Adipocyte (in vitro differentiated cells): ENCODE measurements at regions not wholly inside any gene's neighbourhood (a gene's known extent, or its start where the extent isn't known, plus 50 kb on each side); places are given as distances from the start of the nearest gene placed in this dataset.

Experiments
- DNase-seq: peaks from one replicate; pipeline ENCODE4 v3.0.0-alpha.2; 2015; ENCODE audit warnings: low read depth
- H3K27me3 ChIP-seq: replicated peaks from 2 replicates; pipeline ENCODE4 v1.7.0; 2013; ENCODE audit warnings: mild to moderate bottlenecking, low read length, moderate library complexity; ENCODE audit not compliant: control insufficient read depth, insufficient read depth
- H3K36me3 ChIP-seq: 2 replicates; pipeline ENCODE4 v1.7.0; 2013; ENCODE audit warnings: low read length, mild to moderate bottlenecking, moderate library complexity; ENCODE audit not compliant: control insufficient read depth, insufficient read depth, severe bottlenecking
- H3K4me1 ChIP-seq: 2 replicates; pipeline ENCODE4 v1.7.0; 2013; ENCODE audit warnings: mild to moderate bottlenecking, low read length, moderate library complexity; ENCODE audit not compliant: control insufficient read depth, insufficient read depth
- H3K4me3 ChIP-seq: 2 replicates; pipeline ENCODE4 v1.7.0; 2013; ENCODE audit warnings: mild to moderate bottlenecking, low read length, moderate library complexity
- H3K9ac ChIP-seq: 2 replicates; pipeline ENCODE4 v1.7.0; 2013; ENCODE audit warnings: mild to moderate bottlenecking, low read length, moderate library complexity
- H3K9me3 ChIP-seq: 2 replicates; pipeline ENCODE4 v1.7.0; 2013; ENCODE audit warnings: mild to moderate bottlenecking, low read length, moderate library complexity; ENCODE audit not compliant: control insufficient read depth

GRCh38 chr9:17894501-17895160 is 315.8 kb downstream of the SH3GL2 start:
- Histone ChIP-seq H3K9me3 (no peaks in the 10 kb centered on the region), H3K9ac (no peak overlapping the region), H3K27me3 (peaks cover 11% of the 10 kb centered on the region), H3K36me3 (no peaks in the 10 kb centered on the region), H3K4me3 (no peak overlapping the region), H3K4me1 (no peaks in the 10 kb centered on the region)
- DNase-seq, result peak; percentile 13

DNA sequence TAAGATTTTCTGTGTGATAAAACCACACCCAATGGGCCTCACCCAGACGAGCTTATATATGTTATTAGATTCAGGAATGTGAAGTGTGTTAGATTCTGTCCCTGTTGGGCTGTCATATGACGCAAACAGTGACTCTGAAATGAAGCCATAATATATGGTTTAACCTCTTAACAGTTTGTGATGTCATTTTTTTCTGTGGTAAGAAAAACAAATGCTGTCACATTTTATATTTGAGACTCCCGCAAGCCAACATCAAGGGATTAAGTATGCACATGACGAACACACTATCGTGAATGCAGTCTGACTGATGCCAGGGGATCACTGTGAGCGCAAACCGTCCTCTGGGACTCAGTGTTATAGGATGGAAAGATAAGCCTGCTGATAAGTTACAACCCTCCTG is 321.7 kb downstream of the SH3GL2 start:
- Histone ChIP-seq H3K4me1 (peaks cover under 1% of the 10 kb centered on the region), H3K27me3 (peaks cover 37% of the 10 kb centered on the region), H3K36me3 (no peaks in the 10 kb centered on the region), H3K4me3 (no peak overlapping the region), H3K9ac (no peak overlapping the region), H3K9me3 (peaks cover 9% of the 10 kb centered on the region)
- no peak for DNase-seq

DNA sequence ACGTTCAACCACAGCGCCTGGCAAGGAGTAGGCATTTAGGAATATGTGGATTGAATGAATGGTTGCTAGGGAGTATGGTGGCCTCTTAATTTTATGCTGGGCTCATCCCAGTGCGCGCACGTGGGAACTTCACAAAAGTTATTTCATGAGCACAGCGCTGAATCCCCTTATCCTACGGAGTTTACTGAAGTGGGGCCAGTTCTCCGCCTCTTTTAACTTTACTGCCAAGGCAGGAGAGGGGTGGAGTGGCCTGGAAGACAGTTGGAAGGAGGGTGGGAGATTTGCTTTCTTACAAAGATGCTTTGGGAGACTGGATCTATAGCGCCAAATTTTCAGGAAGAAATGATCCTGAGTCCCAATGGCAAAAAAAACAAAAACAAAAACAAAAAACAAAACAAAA is 326.5 kb downstream of the SH3GL2 start:
- H3K4me3 ChIP-seq, result peak overlapping the region; percentile 50
- DNase-seq, result no peak
- H3K4me1 ChIP-seq, result peaks cover 8% of the 10 kb centered on the region

GRCh38 chr9:17905781-17906175 is 326.9 kb downstream of the SH3GL2 start:
- peak overlapping the region; percentile 50 for H3K4me3 ChIP-seq
- H3K36me3 ChIP-seq, result no peaks in the 10 kb centered on the region
- DNase-seq, result no peak
- peaks cover 9% of the 10 kb centered on the region for H3K9me3 ChIP-seq
- no peak overlapping the region for H3K9ac ChIP-seq
- peaks cover 48% of the 10 kb centered on the region for H3K27me3 ChIP-seq
- H3K4me1 ChIP-seq, result peaks cover 8% of the 10 kb centered on the region

More for the DNA sequence above, 326.5 kb downstream of the SH3GL2 start:
- peaks cover 9% of the 10 kb centered on the region for H3K9me3 ChIP-seq
- H3K27me3 ChIP-seq, result peaks cover 48% of the 10 kb centered on the region
- H3K9ac ChIP-seq, result no peak overlapping the region
- H3K36me3 ChIP-seq, result no peaks in the 10 kb centered on the region

- H3K4me3 ChIP-seq, result peak overlapping the region; percentile 56
Observed at GRCh38 chr9:17906176-17906840, 327.4 kb downstream of the SH3GL2 start.

DNA sequence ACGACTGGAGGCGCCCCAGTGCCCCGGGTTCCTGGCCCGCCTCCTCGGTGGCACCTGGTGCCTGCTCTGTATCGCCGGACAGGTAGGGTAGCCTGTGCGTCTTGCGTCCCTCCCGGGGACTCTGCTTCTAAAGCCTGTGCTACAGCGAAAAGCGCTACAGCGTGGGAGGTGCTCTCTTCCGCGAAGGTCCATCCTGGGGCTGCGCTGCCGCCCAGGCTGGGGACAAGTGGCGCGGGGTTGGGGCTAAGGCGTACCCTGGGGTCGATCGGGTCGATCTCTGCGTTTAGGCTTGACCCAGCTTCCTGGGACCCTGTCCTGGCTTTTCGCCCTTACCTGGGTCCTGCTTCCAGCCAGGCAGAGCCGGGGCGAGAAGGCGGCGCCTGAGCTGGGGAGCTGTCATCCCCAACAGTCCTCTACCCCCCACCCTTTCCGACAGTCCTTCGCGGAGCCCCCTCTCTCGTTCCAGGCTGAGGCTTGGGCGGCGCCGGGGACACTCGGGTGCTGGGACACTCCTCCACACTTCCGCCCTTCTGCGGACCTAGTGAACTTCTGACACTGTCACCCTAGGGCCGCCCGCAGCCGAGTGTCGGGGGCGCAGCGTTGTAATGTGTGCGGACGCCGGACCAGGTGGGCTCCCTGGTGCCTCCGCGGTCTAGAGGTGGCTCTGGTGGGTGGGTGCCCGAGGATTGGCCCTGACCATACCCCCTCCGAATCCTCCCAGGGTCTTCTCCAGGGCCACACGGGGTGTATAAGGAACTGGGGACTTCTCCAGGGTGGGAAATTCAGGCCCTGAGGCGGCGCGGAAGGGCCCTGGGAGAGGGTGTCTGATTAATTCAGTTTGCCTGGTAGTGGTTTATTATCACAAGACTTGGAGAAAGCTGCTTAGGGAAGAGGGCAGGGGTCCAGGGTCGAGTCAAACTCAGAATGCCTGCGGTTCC is 328.2 kb downstream of the SH3GL2 start:
- Histone ChIP-seq H3K9me3 (peaks cover 9% of the 10 kb centered on the region), H3K4me1 (peaks cover 8% of the 10 kb centered on the region), H3K4me3 (peak overlapping the region; percentile 56), H3K9ac (no peak overlapping the region), H3K27me3 (peaks cover 48% of the 10 kb centered on the region), H3K36me3 (no peaks in the 10 kb centered on the region)
- DNase-seq, result peak; percentile 8

More at GRCh38 chr9:17906176-17906840, 327.4 kb downstream of the SH3GL2 start:
- Histone ChIP-seq H3K36me3 (no peaks in the 10 kb centered on the region), H3K4me1 (peaks cover 8% of the 10 kb centered on the region), H3K9me3 (peaks cover 9% of the 10 kb centered on the region), H3K9ac (no peak overlapping the region), H3K27me3 (peaks cover 48% of the 10 kb centered on the region)
- peak; percentile 44 for DNase-seq

DNA sequence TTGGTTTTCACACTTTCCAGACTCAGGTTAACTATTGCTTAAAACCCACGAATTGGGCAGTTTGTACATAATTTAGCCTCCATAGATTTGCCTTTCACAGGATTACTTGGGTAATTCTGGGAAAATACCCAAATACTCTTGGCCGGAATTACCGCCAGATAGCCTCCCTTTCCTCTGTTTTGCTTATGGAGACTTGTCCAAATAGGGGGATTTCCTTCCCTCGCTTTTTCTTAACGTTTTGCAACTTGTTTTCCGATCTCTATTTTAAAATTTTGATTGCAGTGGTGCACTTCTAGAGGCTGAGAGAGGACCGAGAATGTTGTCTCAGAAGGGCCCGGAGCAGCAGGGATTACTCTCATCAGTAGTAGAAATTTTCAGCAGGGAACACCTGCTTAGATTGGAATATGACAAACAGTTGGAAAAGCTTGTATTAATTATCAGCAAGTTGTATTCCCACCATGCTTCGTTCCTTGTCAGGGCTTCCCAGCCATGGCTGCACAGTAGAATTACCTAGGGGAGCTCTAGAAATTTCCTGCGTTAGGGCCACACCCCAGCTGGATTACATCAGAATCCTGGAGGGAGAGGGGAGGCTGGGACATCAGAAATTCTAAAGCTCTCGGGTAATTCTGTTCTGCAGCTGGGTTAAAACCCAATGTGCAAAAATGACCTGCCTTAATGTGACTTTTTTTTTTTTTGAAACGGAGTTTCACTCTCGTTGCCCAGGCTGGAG is 329.1 kb downstream of the SH3GL2 start:
- peaks cover 3% of the 10 kb centered on the region for H3K9me3 ChIP-seq
- DNase-seq, result no peak
- H3K4me1 ChIP-seq, result peaks cover 8% of the 10 kb centered on the region
- peak overlapping the region; percentile 56 for H3K4me3 ChIP-seq
- H3K36me3 ChIP-seq, result no peaks in the 10 kb centered on the region
- H3K27me3 ChIP-seq, result peaks cover 40% of the 10 kb centered on the region
- H3K9ac ChIP-seq, result no peak overlapping the region

DNA sequence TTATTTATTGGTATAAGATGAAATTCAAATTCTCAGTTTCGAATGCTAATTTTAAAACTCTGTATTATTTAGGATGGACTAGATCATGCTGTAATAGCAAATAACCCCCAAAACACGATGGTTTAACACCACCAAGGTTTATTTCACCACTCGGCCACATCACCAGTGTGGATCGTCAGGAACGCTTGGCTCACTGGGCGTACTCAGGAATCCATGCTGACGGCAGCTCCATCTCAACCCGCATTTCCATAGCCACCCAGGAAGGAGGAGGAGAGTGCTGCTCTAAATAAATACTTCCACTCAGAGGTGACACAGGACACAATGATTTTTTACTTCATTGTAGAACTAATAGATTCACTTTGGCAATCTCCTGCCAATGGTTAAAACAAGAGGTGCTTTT is 347.4 kb downstream of the SH3GL2 start:
- DNase-seq, result no peak
- H3K4me3 ChIP-seq, result no peak overlapping the region
- no peaks in the 10 kb centered on the region for H3K36me3 ChIP-seq
- peaks cover 2% of the 10 kb centered on the region for H3K9me3 ChIP-seq
- no peak overlapping the region for H3K9ac ChIP-seq
- peaks cover 7% of the 10 kb centered on the region for H3K27me3 ChIP-seq
- H3K4me1 ChIP-seq, result no peaks in the 10 kb centered on the region

DNA sequence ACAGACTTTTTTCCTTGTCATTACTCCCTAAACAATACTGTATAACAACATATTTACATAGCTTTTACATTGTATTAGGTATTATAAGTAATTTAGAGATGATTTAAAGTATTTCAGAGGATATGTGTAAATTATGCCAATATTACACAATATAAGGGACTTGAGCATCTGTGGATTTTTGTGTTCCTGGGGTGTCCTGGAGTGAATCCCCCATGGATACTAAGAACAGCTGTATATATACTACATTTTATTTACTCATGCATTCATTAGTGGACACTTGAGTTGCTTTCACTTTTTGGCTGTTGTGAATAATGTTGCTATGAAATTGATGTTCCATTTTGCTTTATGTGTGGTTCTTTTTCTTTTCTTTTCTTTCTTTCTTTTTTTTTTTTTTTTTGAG is 348.8 kb downstream of the SH3GL2 start:
- Histone ChIP-seq H3K9me3 (peaks cover 2% of the 10 kb centered on the region), H3K4me3 (no peak overlapping the region), H3K9ac (no peak overlapping the region), H3K4me1 (no peaks in the 10 kb centered on the region), H3K27me3 (peaks cover 11% of the 10 kb centered on the region), H3K36me3 (no peaks in the 10 kb centered on the region)
- no peak for DNase-seq

- Histone ChIP-seq H3K9me3 (peaks cover 2% of the 10 kb centered on the region), H3K4me3 (no peak overlapping the region), H3K27me3 (peaks cover 11% of the 10 kb centered on the region), H3K9ac (no peak overlapping the region), H3K4me1 (no peaks in the 10 kb centered on the region), H3K36me3 (no peaks in the 10 kb centered on the region)
- no peak for DNase-seq
Observed at GRCh38 chr9:17928228-17928627, 349.4 kb downstream of the SH3GL2 start.
